Limb (tissue), 2 donors: ENCODE measurements at regions not wholly inside any gene's neighbourhood (a gene's known extent, or its start where the extent isn't known, plus 50 kb on each side); places are given as distances from the start of the nearest gene placed in this dataset.
"Not testable (repeated sequence)": the region's sequence is repeated elsewhere in the genome, so short reads cannot be mapped to it uniquely, and the experiment has no call there.

Experiments used
- DNase-seq, 2 donors: peaks; one replicate each; pipeline ENCODE4 v3.0.0-alpha.2; 2016; ENCODE audit errors: extremely low spot score in 2 of 2

DNA sequence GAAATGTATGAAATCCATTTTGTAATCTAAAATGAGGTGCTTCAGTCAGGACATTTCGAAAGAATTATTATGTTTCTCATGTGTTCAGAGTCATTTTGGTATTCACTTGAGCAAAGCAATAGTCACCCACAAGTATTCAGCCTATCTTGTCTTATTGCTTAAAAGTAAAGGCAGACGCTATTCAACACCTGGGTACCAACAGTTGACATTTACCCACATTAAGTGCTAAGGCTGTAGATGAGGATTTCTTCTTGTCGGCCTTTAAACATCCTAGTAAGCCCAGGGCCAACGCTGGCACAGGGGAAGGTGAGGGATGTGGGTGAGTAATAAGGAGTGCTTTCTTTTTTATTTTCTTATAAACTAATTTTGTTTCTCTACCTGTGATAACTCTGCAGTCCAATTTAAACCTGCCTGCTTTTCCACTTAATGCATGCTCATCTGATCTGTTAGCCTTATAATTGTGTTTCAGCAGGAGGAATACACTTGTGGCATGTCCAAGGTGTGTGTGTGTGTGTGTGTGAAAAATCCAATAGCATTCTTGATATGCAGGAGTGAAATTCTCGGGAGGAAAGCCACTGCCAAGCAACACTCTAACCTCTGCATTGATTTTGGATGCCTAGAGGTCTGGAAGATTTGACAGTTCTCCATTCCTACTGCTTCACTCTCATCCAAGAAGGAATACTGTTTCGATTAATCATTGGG is 252.0 kb downstream of the SOX4 start:
- no peak for DNase-seq

DNA sequence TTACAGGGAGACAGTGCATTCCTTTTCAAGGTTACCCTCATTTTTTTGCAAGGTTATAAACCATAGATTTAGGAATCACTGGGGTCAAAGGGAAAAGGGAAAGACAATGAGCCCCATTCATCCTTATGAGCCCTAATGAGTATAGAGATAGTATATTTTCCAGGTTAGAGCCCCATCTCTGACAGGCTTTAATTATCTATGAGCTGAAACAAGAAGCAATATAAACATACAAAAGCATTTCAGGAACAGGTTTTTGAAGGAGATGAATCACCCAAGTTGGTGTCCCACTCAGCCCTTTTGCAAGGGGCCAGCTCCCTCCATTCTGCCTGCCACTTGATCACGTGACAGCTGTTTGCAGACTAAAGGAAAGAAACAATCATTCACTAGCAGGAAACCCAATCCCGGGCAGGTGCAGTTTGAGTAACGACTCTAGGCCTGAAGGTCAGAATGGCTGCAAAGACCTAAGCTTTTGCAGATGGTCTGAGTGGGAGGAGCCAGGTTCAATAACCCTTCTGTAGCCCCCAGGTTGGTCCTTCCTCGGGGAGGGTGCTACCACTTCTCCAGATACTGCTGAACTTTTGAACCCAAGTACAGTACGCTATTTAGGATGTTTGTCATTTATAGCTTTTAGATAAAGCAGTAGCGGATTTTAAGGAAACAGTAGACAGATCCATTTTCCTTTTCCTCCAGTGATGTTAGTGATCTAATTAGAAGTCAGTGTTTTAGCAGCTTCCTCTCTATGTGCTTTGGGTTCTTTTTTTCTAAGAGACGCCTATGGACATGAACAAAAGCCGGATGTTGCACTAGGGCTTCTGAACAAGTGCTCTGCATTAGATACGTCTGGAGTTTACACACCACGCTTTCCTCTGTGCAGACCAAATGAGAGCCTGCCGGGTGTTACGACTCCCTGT is 253.2 kb downstream of the SOX4 start:
- DNase-seq = peak; percentile 51 to 52

DNA sequence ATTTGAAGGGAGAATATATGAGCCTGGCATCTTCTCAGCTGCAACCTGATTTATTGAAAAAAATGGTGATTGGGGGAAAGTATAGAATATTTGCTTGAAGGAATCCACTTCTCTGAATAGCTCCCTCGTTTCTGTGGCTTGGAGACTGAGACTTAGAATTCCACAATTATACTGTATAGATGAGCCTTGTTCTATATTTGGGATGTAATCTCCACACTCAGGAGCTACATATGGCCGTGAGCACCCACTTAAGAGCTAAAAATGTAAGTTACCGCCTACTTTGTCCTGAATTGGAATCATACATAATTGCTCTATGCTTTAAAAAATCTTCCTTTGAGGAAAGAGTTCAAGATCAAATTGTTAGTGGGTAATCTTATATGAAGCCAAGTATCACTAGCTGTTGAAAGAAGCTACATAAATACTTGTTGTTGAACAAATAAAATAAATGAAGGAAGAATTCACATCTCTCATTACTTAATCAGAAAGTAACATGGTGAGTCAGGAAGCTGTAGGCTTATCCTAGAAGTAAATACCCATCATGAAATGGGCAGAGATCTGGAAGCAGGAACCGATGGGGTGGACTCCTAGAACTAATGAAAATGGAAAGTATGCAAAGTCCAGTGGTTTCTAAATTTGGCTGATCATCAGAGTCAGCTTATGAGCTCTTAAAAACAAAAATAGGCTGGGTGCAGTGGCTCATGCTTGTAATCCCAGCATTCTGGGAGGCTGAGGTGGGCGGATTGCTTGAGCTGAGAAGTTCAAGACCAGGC is 254.3 kb downstream of the SOX4 start:
- no peak for DNase-seq

DNA sequence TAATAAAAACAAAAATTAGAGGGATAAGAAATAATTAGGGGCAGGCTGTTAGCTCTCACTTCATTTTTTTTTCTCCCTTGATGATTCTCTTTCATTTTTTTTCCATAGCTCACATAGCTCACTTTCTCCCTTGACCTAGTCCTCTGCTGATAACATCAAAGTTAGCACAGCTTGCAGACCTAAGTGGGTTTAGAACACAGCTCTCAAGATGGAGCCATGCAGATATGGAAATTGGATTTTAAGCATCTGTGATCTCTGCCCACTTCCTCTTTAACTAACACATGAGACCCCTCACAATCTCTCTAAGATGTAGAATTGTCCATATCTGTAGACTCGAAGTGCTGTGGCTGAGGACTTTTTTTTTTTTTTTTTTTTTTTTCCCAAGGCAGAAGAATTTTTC is 257.1 kb downstream of the SOX4 start:
- DNase-seq = no peak

DNA sequence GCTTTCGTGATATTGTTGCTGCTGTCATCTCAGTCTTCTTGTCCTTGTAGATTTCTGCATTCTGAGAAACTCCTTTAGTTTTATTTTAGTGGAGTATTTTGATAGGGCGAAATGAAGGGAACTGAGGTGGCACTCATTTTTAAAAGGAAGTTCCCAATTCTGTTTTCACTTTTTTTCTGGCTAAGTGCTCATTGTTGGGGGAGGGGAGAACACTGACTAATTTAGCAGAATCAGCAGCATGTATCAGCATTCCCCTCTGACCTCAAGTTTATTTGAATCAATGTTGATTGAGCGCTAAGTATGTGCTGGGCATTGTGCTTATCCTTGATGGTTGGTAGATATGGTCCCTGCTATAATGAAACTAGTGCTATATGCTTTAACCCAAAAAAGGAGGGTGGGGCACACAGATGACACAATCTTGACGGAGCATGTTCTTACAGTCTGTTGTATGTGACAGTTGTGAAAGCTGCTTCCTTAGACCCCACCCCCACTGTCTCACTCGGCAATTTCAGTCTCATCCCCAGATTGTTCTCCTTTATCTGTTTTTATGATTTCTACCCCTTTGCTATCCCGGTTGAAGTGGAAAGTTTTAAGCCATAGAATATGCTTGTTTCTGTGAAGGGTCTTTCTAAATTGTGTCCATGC is 262.4 kb downstream of the SOX4 start:
- no peak for DNase-seq

DNA sequence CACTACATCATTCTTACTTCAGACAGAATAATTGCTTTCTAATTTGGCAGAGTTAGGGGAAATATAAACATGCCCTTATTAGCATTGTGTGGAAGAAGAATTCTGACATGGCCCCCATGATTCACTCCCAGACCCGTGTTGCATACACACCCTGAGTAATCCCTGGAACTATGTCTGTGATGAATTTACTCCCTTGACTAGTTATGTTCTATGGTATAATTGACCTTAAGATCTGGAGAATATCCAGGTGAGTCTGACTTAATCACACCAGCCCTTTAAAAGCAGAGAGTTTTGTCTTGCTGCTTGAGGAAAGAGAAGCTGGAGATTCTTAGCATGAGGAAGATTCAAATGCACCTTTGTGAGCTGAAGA is 262.9 kb downstream of the SOX4 start:
- DNase-seq = no peak

DNA sequence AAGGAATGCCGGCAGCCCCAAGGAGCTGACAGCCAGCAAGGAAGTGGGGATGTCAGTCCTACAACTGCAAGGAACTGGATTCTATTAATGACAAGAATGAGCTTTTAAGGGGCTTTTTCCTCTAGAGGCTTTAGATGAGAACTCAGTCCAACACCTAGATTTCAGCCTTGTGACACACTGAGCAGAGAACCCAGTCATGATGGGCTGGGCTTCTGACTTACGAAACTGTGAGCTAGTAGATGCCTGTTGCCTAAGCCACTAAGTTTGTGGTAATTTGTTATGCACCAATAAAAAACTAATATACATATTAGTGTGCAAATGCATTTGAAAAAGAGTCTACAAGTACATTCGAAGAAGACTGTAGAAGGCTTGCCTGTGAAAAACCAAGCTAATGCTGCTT is 263.3 kb downstream of the SOX4 start:
- DNase-seq = no peak

DNA sequence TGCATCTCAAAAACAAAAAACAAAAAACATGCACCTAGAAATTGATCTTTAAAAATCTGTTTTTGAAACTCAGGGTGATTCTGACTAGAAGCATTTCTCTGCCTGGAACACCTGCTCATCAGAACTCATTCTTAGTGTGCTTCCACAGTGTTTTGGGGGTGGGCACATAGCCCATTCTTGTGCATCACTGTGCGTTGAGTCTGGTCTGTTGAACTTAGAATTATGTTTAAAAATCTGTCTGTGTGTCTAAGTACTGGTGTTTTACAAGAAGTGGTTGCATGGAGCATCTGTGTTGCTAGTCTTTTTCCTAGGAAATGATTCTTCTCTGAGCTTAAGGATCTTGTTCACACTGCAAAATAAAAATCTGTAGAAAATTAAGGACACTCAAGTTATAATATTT is 264.5 kb downstream of the SOX4 start:
- no peak for DNase-seq

DNA sequence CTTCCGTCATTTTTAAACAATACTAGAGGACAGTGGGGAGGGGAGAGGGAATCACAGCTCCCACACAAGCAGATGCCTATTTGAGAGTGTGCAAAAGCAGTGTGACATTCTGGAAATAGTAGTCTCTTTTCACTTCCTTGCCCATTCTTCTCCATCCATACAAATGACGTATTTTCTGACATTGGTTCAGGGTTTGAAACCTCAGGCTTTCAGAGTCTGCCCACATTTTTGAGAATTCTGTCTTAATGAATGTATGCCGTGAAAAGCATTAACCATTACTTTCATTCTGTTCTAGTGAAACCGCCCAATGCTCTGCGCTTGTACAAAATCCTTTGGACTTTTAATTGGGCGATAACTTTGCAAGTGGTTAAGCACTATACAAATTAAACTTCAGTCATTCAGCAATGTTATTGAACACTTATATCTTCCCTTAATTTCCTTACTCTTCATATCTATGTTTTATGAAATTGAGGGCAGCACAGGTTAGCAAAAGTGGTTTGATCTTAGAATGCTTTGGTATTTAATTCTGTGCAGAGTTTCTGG is 265.7 kb downstream of the SOX4 start:
- DNase-seq = no peak

DNA sequence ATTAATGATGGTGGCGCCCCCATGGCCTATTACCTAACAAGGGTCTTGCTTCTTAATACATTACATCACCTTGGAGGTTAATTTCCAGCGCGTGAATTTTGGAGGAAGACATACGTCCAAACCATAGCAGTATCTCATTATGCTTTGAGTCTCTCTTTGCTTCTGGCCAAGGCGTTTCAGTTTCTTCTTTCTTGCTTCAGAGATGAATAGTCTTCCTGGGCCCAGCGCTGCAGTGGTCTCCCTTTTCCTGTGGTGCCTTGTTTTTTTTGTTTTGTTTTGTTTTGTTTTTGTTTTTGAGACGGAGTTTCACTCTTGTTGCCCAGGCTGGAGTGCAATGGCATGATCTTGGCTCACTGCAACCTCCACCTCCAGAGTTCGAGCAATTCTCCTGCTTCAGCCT is 268.4 kb downstream of the SOX4 start:
- no peak for DNase-seq

DNA sequence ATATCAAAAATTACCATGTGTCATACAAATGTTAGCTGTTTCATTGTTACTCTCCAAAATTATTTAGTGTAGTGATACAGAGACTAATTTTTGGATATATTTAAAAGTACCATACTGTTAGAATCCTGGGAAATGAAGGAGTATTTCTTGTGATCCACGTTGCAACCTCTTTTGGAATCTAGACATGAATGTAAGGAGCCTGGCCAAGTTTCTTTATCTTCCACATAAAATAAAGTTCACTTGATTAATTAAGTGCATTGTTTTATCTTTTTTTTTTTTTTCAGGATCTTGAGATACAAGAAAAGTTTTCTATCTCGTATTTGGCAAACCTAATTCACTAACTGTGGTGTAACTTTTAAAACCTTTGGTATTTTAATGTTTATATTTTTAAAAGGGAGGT is 270.7 kb downstream of the SOX4 start:
- no peak for DNase-seq

DNA sequence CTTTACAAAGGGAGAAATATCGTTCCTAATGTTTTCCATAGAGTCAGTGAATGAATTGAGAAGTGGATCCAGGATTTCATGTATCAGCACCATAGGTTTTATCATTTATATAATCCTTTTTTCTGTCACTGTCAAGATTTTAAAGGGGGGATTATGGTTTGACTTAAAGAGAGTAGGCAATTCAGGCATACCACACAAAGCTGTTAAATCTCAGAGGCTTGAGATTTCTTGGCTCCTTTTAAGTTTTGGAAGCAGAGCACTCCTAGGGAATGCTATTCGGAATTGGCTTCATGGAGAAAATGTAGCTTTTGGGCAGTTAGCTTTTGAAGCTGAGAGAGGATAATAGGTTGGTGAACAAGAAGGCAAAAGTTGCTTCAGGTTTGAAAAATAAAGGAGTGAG is 274.7 kb downstream of the SOX4 start:
- no peak for DNase-seq

DNA sequence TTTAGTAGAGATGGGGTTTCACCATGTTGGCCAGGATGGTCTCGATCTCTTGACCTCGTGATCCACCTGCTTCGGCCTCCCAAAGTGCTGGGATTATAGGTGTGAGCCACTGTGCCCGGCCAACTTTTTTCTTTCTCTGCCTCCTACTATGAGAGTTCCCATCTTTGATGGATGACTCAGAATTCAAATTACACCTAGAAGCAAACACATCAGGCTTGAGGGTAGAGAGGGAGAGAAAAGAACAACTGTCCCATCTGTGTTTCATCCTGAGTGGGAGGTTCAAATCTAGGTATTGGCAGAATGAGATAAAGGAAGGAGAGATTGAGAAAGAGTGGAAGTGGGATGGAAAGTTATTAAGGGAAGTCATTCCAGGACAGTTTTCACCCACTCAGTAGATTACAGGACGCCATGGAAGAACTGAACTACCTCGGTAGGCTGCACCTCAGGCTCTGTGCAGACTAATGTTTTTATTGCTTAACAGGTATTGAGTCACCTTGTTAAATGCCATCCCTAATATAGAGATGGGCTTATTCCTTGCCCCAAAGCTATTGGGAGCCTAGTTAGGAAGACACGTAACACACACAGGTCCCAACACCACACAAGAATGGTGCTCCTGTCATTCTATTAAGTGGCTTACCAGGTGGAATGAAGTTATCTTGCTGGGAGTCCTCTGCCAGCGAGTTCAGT is 275.7 kb downstream of the SOX4 start:
- no peak for DNase-seq

DNA sequence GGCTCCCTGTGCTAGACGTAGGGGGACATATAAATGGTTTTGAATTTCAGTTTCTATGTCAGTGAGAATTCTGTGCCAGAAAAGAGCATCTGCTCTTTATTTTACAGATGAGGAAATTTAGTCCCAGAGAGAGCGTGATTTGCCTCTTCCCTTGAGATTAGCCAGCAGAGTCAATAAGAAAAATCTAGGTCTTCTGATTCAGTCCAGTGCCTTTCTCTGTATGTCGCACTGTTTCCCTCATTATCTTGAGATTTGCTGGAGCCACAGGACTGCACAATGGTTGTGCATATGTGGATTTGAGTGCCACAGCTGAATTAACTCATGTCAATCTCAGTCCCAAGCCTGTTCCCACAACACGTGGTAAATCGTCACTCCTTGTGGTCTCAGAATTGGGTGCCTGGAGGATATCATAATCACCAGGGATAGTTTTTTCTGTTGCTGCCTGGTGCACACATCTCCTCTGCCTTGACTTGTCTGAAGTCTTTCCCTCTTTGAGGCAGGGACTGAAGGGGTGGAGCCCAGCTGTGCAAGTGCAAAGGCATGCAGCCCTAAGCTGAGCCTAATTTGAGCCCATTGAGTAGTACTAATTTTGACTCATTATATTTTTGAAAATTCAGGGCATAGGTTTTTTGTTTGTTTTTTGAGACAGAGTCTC is 276.7 kb downstream of the SOX4 start:
- DNase-seq = no peak

DNA sequence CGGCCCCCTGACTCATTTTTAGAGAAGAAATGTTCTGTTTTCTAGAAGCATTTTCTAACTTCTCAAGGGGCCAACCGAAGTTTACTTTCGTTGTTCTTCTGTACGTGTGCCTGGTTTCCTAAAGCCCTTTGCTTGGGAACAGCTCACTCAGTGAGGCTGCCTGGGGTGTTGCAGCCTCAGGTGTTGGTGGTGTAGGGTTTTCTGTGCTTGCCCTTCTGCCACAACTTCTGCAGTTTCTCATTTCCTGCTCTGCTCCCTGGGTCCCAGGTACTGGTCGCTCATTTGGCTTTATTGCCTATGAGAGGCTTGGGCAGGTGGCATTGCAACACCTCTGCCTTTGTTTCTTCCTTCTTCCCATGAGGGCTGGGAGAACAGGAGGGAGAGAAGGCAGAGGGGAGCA is 278.3 kb downstream of the SOX4 start:
- DNase-seq = no peak

DNA sequence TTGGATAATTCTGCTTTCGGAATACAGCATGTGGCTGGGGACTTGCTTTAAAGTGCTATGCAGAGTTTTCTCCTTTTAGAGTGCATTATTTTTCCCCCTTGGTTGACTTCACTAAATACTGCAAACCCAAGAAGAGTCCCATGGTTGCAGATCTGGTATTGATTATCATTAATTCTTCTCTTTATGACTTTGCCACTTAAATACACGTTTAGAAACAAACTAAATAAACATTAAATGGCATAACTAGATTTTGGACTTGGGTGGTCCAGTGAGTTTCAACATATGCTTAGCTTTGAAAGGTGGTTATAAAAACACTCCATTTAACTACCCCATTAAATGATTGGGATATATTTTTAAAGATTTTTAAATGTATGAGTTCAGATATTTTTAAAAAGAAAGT is 279.2 kb downstream of the SOX4 start:
- no peak for DNase-seq

DNA sequence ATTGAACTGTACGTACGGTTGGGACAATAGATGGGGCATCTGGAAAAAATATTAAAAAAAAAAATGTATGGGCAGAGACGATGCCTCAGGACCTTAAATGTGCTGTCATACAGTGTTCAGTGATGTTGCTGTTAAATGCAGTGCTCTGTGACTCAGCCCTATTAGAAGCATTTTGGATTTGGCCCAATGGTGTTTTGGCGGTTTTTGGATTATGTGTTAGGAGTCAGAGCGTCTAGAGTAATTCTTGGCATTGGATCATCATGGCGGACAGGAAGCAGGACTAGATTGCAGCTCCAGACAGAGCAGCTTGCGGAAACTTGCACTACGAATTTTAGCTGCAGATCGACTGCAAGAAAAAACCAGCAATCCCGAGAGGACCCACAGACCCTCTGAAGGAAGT is 280.0 kb downstream of the SOX4 start:
- DNase-seq = peak in 1 of 2 donors; percentile 32

DNA sequence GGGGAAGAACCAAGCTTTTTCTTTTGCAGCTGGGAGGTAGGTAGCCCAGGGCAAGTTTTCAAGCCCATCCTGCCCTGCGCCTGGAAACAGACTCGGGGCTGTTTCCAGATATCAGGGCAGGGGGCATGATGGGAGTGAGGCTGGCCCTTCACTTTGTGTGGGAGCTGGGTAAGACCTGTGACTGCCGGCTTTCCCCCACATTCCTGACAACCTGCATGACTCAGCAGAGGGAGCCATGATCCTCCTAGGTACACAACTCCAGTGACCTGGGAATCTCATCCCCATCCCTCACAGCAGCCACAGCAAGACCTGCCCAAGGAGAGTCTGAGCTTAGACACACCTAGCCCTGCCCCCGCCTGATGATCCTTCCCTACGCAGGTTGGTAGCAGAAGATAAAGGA is 280.8 kb downstream of the SOX4 start:
- no peak for DNase-seq

DNA sequence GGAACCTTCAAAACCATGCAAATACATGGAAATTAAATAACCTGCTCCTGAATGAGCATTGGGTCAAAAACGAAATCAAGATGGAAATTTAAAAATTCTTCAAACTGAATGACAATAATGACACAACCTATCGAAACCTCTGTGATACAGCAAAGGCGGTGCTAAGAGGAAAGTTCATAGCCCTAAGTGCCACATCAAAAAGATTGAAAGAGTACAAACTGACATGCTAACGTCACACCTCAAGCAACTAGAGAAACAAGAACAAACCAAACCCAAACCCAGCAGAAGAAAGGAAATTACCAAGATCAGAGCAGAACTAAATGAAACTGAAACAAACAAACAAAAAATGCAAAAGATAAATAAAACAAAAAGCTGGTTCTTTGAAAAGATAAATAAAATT is 283.5 kb downstream of the SOX4 start:
- DNase-seq = not testable (repeated sequence)

DNA sequence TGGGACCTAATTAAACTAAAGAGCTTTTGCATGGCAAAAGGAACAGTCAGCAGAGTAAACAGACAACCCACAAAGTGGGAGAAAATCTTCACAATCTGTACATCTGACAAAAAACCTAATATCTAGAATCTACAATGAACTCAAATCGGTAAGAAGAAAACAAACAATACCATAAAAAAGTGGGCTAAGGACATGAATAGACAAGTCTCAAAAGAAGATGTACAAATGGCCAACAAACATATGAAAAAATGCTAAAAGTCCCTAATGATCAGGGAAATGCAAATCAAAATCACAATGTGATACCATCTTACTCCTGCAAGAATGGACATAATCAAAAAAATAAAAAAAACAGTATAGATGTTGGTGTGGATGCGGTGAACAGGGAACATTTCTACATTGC is 286.7 kb downstream of the SOX4 start:
- DNase-seq = not testable (repeated sequence)
